Stimulated activated CD4-positive, alpha-beta T cell treated with anti-CD3 and anti-CD28 coated beads, Interleukin-4, amount 100 ng/mL, for 4 hours (primary cell): ENCODE measurements at regions not wholly inside any gene's neighbourhood (a gene's known extent, or its start where the extent isn't known, plus 50 kb on each side); places are given as distances from the start of the nearest gene placed in this dataset.

Source experiments
- DNase-seq, 2 experiments: peaks; one replicate each; pipeline ENCODE4 v3.0.0-alpha.2; 2020

DNA sequence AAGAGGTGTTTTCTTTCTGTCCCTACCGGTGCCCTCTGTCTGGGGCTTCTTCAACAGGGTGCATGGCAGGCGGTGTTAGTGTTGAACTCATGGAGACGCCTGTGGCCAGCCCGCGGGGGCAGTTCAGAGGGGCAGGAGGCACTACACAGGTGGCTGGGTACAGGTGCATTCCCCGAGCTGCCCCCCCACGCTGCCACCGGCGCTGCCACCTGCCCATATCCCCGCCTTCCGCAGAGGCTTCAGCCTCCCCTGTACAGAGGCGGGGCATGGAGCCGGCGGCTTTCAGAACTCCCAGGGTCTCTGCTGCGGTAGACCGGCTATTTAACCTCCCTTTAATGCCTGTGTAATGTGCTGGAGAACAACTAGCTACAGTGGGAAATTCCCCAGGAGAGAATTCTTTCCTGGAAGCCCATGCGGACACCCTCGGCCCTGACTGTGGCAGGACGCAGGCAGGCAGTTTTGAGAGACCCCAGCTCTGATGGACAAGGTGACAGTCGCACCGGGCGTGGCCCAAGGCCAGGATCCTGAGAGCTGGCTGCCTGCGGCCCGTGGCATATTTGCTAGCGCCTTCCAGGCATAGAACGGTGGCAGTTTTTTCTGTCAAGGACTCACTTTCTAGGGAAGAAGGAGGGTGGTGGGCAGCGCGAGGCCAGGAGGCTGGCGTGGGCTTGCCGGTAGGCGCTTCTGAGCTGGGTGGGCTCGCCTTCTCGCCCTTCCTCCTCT lies 53.7 kb upstream of the ZNF32 start:
- DNase-seq: no peak

DNA sequence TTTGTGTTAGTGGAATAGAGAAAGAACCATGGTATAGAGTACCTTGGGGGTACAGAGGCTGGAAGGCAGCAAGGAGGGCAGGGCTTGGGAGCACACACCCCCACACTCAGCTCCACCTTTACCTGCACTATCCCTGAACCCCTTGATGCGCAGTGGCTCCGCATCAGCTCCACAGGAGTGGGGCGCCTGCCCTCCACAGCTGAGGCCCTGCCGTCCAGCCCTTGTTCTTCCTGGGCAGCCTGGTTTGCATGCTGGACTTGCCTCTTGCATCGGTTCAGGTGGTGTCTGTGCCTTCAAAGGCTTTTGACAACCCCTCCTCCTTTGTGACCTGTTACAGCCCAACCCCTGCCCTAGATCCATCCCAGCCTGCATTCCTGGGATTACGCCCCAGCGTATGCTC lies 52.6 kb upstream of the ZNF32 start:
- DNase-seq: no peak

DNA sequence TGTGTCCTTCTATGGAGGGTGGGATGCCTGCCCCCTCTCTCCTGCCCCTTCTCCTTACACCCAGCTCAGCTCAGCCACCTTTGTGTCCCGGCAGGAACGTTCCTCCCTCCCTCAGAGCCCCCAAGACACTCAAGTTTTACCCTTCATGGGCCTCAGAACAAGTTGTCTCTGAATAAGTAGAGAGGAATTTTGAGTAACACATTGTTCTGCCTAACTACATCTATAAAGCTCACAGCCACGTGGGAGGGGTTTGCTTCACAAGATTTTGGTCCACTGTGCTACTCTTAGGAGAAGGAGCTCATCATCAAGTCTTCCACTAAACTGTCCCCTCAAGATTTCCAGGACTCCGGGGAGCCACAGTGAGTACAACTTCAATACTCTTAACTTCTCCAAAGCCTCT lies 51.6 kb upstream of the ZNF32 start:
- no peak for DNase-seq

DNA sequence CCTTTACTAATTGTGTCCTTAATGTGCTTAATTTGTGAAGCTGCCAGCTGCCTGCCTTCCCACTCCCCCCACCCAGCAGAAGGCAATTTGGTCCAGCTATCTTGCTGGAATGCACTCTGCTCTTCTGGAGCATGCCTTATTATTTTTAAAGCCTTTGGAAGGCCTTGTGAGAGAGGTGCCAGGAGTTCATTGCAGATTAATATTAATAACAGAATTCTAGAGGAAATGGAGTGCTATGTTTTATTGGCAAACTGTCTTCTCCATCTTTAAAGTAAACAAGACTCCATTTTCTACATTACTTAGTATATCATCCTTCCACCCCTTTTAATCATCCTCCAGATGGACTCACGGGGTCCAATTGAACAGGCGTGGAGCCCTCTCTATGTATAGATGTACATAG lies 50.8 kb upstream of the ZNF32 start:
- no peak for DNase-seq
